ENCODE measurements at regions not wholly inside any gene's neighbourhood (a gene's known extent, or its start where the extent isn't known, plus 50 kb on each side); places are given as distances from the start of the nearest gene placed in this dataset.

- no peak for TF ChIP-seq EZH2phosphoT487 (IDR thresholded peaks at IDR 0.05; ENCODE audit: low read length)
- TF ChIP-seq CTCF (IDR thresholded peaks at IDR 0.05; ENCODE audit: low read length): no peak
These were observed 435.4 kb downstream of the EIPR1 start for GRCh38 chr2:2942225-2942624.

Measured in MM.1S (cell line).